Mammary epithelial cell (primary cell): ENCODE measurements at regions not wholly inside any gene's neighbourhood (a gene's known extent, or its start where the extent isn't known, plus 50 kb on each side); places are given as distances from the start of the nearest gene placed in this dataset.

Experiments
- EZH2 ChIP-seq: IDR thresholded peaks from 2 replicates; pipeline ENCODE4 v1.6.1; 2012; ENCODE audit warnings: low read length, inconsistent platforms, borderline replicate concordance
- TF ChIP-seq, protein P1 (sequence below), 2 donors: IDR thresholded peaks in 1 of 2; conservative IDR thresholded peaks in 1 of 2; 2 replicates each; pipeline ENCODE4 v1.5.1; 2011 to 2012; ENCODE audit warnings: inconsistent platforms in 2 of 2, low read length in 2 of 2, mild to moderate bottlenecking in 2 of 2, control low read depth in 1 of 2, low read depth in 1 of 2; ENCODE audit not compliant: insufficient read depth in 1 of 2; ENCODE audit errors: extremely low read depth in 1 of 2

DNA sequence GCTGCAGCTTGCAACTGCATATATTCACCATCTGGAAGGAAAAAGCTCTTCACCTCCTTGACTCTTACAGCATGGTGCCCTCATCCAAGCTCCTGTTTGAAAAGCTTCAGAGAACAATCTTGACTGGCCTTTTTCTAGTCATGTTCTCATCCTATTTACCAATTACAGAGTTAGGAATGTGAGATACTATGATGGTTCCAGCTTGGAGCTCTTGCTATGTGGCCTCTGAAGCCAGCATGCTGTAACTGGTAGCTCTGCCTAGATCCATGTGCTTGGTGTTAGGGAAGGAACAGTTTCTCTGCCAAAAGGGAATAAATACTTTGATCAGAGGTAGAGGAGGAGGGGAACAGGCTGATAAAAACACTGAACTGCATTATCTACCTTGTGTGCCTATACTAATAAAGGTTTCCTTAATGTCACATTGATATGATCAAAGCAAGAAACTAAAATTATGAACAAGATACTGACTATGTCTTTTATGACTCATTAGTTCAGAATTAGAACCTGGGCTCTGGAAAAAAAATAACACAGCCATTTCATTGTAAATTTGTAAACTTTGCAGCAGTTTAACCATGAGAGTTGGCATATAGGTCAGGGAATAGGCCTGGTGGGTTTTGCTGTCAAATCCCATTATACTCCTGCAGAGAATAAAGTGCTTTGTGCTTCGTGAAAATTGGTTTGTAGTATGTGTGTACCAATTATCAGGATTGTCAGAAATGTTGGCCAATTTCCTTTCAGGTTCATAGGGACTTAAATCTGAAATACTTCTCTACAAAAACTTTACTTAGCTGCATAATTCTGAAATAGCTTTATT, 92.7 kb downstream of the LEPR start:
- TF ChIP-seq, protein P1, sequence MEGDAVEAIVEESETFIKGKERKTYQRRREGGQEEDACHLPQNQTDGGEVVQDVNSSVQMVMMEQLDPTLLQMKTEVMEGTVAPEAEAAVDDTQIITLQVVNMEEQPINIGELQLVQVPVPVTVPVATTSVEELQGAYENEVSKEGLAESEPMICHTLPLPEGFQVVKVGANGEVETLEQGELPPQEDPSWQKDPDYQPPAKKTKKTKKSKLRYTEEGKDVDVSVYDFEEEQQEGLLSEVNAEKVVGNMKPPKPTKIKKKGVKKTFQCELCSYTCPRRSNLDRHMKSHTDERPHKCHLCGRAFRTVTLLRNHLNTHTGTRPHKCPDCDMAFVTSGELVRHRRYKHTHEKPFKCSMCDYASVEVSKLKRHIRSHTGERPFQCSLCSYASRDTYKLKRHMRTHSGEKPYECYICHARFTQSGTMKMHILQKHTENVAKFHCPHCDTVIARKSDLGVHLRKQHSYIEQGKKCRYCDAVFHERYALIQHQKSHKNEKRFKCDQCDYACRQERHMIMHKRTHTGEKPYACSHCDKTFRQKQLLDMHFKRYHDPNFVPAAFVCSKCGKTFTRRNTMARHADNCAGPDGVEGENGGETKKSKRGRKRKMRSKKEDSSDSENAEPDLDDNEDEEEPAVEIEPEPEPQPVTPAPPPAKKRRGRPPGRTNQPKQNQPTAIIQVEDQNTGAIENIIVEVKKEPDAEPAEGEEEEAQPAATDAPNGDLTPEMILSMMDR (conservative IDR thresholded peaks at IDR 0.05 in 1 of 2, IDR thresholded peaks at IDR 0.05 in 1 of 2; ENCODE audit: extremely low read depth in 1 of 2, insufficient read depth in 1 of 2, low read depth in 1 of 2, low read length in 2 of 2), result no peak
- TF ChIP-seq EZH2, result no peak
